Liver (tissue), 3 donors: ENCODE measurements at regions not wholly inside any gene's neighbourhood (a gene's known extent, or its start where the extent isn't known, plus 50 kb on each side); places are given as distances from the start of the nearest gene placed in this dataset.

Experiments
- HNF4G ChIP-seq: IDR thresholded peaks from 2 replicates; pipeline ENCODE4 v1.6.1; 2016; ENCODE audit warnings: antibody characterized with exemption
- TAF1 ChIP-seq: conservative IDR thresholded peaks from 2 replicates; pipeline ENCODE4 v1.6.1; 2016; ENCODE audit warnings: antibody characterized with exemption, mild to moderate bottlenecking
- TF ChIP-seq, protein P1 (sequence below): fragments of 150-350 bp; IDR thresholded peaks from 2 replicates; pipeline ENCODE4 v1.5.1; 2017; ENCODE audit warnings: improper control_type of control experiment, low read depth, low read length; ENCODE audit not compliant: missing input control
- donor health status: healthy.
- donor health status: healthy.

DNA sequence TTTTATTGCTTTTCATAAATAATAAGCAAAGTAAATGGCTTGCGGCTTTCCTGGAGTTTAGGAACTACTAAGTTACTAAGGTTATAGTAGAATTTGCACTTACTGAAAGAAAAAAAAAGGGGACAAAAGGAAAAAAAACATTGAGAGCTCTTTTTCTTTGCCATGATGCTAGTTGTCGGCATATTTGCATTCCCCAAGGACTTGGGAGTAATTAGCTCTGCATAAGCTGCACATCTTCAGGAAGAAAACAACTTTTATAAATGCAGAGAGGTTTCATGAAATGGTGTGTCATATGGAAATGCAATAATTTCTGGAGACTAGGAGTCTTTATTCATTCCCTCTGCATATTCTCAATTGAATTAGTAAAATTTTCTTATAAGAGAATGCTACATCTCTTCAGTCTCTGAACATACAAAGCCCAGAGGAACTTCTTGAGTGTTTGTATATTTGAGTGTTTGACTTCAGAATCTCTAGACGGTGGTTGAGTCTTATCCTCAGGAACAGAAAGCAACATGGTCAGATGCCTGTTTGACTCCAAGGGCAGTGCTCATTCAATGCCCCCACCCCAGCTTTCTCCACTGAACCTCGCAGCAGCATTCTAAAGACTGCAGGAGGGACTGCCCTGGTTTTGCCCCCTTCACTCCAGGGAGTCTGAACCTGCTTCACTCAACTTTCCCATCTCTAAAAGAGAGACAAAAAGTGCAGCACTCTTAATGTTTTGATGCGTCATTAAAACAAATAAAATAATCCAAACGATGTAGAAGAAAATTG lies 158.9 kb upstream of the EEA1 start:
- TF ChIP-seq, protein P1, sequence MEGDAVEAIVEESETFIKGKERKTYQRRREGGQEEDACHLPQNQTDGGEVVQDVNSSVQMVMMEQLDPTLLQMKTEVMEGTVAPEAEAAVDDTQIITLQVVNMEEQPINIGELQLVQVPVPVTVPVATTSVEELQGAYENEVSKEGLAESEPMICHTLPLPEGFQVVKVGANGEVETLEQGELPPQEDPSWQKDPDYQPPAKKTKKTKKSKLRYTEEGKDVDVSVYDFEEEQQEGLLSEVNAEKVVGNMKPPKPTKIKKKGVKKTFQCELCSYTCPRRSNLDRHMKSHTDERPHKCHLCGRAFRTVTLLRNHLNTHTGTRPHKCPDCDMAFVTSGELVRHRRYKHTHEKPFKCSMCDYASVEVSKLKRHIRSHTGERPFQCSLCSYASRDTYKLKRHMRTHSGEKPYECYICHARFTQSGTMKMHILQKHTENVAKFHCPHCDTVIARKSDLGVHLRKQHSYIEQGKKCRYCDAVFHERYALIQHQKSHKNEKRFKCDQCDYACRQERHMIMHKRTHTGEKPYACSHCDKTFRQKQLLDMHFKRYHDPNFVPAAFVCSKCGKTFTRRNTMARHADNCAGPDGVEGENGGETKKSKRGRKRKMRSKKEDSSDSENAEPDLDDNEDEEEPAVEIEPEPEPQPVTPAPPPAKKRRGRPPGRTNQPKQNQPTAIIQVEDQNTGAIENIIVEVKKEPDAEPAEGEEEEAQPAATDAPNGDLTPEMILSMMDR, result no peak
- no peak for TF ChIP-seq HNF4G
- no peak for TF ChIP-seq TAF1
